Sigmoid colon (tissue), 4 donors: ENCODE measurements at regions not wholly inside any gene's neighbourhood (a gene's known extent, or its start where the extent isn't known, plus 50 kb on each side); places are given as distances from the start of the nearest gene placed in this dataset.

ENCODE experiments used
- CTCF ChIP-seq, 4 experiments: fragments of 450-650 bp in 3 of 4; fragments of 200-600 bp in 1 of 4; IDR thresholded peaks; one replicate each; pipeline ENCODE4 v1.5.1; 2016 to 2019; ENCODE audit warnings: antibody characterized with exemption in 4 of 4, mild to moderate bottlenecking in 3 of 4, moderate library complexity in 2 of 4
- EP300 ChIP-seq, 4 donors: sonication (generic); formaldehyde crosslinking; IDR thresholded peaks; one replicate each; pipeline ENCODE4 v1.6.1; 2017; ENCODE audit warnings: antibody characterized with exemption in 4 of 4
- POLR2A ChIP-seq, 2 donors: fragments of 450-650 bp; IDR thresholded peaks; one replicate each; pipeline ENCODE4 v1.6.1; 2016; ENCODE audit warnings: antibody characterized with exemption in 2 of 2, mild to moderate bottlenecking in 2 of 2, moderate library complexity in 2 of 2
- POLR2AphosphoS5 ChIP-seq, 4 donors: sonication (generic); formaldehyde crosslinking; IDR thresholded peaks; one replicate each; pipeline ENCODE4 v1.6.1; 2017; ENCODE audit warnings: antibody characterized with exemption in 4 of 4

GRCh38 chrX:34716302-34716701 is 59.2 kb upstream of the TMEM47 start:
- TF ChIP-seq CTCF (IDR thresholded peaks at IDR 0.05), result no peak
- TF ChIP-seq EP300 (IDR thresholded peaks at IDR 0.05), result no peak
- TF ChIP-seq POLR2A (IDR thresholded peaks at IDR 0.05), result no peak
- TF ChIP-seq POLR2AphosphoS5 (IDR thresholded peaks at IDR 0.05), result no peak
